ENCODE measurements at regions not wholly inside any gene's neighbourhood (a gene's known extent, or its start where the extent isn't known, plus 50 kb on each side); places are given as distances from the start of the nearest gene placed in this dataset.

- H3K27me3 ChIP-seq (ENCODE audit: control insufficient read depth in 2 of 2, insufficient read depth in 2 of 2, low read length in 2 of 2) = no peaks in the 10 kb centered on the region
- no peak for TF ChIP-seq CTCF (IDR thresholded peaks at IDR 0.05)
- peak overlapping the region in 1 of 7 donors; percentile 3 for H3K27ac Mint-ChIP-seq
- H3K27me3 Mint-ChIP-seq (ENCODE audit: low read depth in 3 of 3) = peaks cover 2 to 10% (median 6%) of the 10 kb centered on the region in 3 donors
- intact Hi-C loops (cut with micrococcal nuclease) = loop anchor here in 1 of 2 donors (5.0 kb wide), 1 partner anchor 830 kb away; no protein-coding TSS in a partner anchor
- no peak overlapping the region for H3K4me3 ChIP-seq (replicated peaks in 1 of 3; ENCODE audit: low read depth in 2 of 3, low read length in 3 of 3)
- no peak overlapping the region for H2AFZ ChIP-seq (ENCODE audit: insufficient read depth, low read depth, low read length, poor library complexity, severe bottlenecking)
- H3K4me3 Mint-ChIP-seq = no peak overlapping the region
- no peak for DNase-seq
- H3K9me3 Mint-ChIP-seq = peaks cover 0 to 4% (median 0%) of the 10 kb centered on the region in 7 donors
- H3K79me2 ChIP-seq (ENCODE audit: insufficient read depth, low read length) = no peaks in the 10 kb centered on the region
- H3K4me1 Mint-ChIP-seq = peaks cover 20% of the 10 kb centered on the region
- H3K27ac ChIP-seq (ENCODE audit: low read depth in 1 of 2, low read length in 2 of 2) = no peak overlapping the region
- no peak overlapping the region for H3K9ac ChIP-seq (ENCODE audit: insufficient read depth, low read length, poor library complexity, severe bottlenecking)
- no peaks in the 10 kb centered on the region for H3K36me3 Mint-ChIP-seq
- no peak overlapping the region for H3K4me2 ChIP-seq (replicated peaks; ENCODE audit: extremely low read depth, low read length, poor library complexity, severe bottlenecking)
- H4K20me1 ChIP-seq (ENCODE audit: insufficient read depth, low read length) = no peaks in the 10 kb centered on the region
- no peaks in the 10 kb centered on the region for H3K9me3 ChIP-seq (replicated peaks in 1 of 2; ENCODE audit: control insufficient read depth in 1 of 2, insufficient read depth in 1 of 2, low read length in 2 of 2)
- peaks cover 0 to 4% of the 10 kb centered on the region in 2 donors for H3K4me1 ChIP-seq (ENCODE audit: control insufficient read depth in 1 of 2, insufficient read depth in 2 of 2, low read length in 2 of 2)
- WGBS (ENCODE audit: insufficient coverage) = 77% methylated on average over 3 of the region's 4 CpGs
- H3K36me3 ChIP-seq (replicated peaks in 1 of 2; ENCODE audit: control insufficient read depth in 1 of 2, insufficient read depth in 2 of 2, low read length in 2 of 2) = no peaks in the 10 kb centered on the region
Measured at GRCh38 chr2:217512728-217513127, 490.1 kb downstream of the TNS1 start.

DNA sequence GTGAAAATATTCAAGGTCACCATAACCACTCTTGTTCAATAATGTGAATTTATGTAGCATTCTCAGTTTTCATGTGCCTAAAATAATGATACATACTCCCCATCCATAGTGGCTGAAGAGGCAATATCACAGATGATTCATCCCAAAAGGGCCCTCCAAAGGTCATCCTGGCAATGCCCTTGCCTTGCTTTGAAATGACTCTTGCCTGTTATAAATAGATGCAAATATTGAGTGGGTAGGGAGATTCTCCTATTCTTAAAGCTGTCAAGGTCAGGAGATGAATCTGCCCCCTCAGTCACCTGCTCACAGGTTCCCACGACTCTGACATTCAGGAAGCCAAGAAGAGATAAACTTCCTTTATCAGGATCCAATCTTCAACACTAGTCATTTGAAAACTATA is 490.5 kb downstream of the TNS1 start:
- Histone ChIP-seq H3K4me3 (replicated peaks in 1 of 3; ENCODE audit: low read depth in 2 of 3, low read length in 3 of 3) (no peak overlapping the region), H3K27me3 (ENCODE audit: control insufficient read depth in 2 of 2, insufficient read depth in 2 of 2, low read length in 2 of 2) (no peaks in the 10 kb centered on the region), H3K36me3 (replicated peaks in 1 of 2; ENCODE audit: control insufficient read depth in 1 of 2, insufficient read depth in 2 of 2, low read length in 2 of 2) (no peaks in the 10 kb centered on the region), H2AFZ (ENCODE audit: insufficient read depth, low read depth, low read length, poor library complexity, severe bottlenecking) (no peak overlapping the region), H3K27ac (ENCODE audit: low read depth in 1 of 2, low read length in 2 of 2) (no peak overlapping the region), H3K9ac (ENCODE audit: insufficient read depth, low read length, poor library complexity, severe bottlenecking) (no peak overlapping the region), H3K4me2 (replicated peaks; ENCODE audit: extremely low read depth, low read length, poor library complexity, severe bottlenecking) (no peak overlapping the region), H3K9me3 (replicated peaks in 1 of 2; ENCODE audit: control insufficient read depth in 1 of 2, insufficient read depth in 1 of 2, low read length in 2 of 2) (no peaks in the 10 kb centered on the region), H4K20me1 (ENCODE audit: insufficient read depth, low read length) (no peaks in the 10 kb centered on the region), H3K79me2 (ENCODE audit: insufficient read depth, low read length) (no peaks in the 10 kb centered on the region), H3K4me1 (ENCODE audit: control insufficient read depth in 1 of 2, insufficient read depth in 2 of 2, low read length in 2 of 2) (peaks cover 0 to 4% of the 10 kb centered on the region in 2 donors)
- intact Hi-C loops (cut with micrococcal nuclease) = loop anchor here in 1 of 2 donors (5.0 kb wide), 1 partner anchor 830 kb away; no protein-coding TSS in a partner anchor
- TF ChIP-seq CTCF (IDR thresholded peaks at IDR 0.05) = no peak
- H3K4me1 Mint-ChIP-seq = peaks cover 18% of the 10 kb centered on the region
- no peak overlapping the region for H3K4me3 Mint-ChIP-seq
- H3K27ac Mint-ChIP-seq = no peak overlapping the region
- H3K27me3 Mint-ChIP-seq (ENCODE audit: low read depth in 3 of 3) = peaks cover 2 to 10% (median 6%) of the 10 kb centered on the region in 3 donors
- H3K36me3 Mint-ChIP-seq = no peaks in the 10 kb centered on the region
- peaks cover 0 to 4% (median 0%) of the 10 kb centered on the region in 7 donors for H3K9me3 Mint-ChIP-seq
- no peak for DNase-seq
- 38% methylated on average over 1 of the region's 1 CpG for WGBS (ENCODE audit: insufficient coverage)

Data from CD14-positive monocyte (primary cell).